ENCODE measurements at regions not wholly inside any gene's neighbourhood (a gene's known extent, or its start where the extent isn't known, plus 50 kb on each side); places are given as distances from the start of the nearest gene placed in this dataset.

- H3K36me3 ChIP-seq (ENCODE audit: insufficient read depth, low read length) = no peaks in the 10 kb centered on the region
- H3K9ac ChIP-seq (ENCODE audit: low read depth, low read length) = no peak overlapping the region
- no peaks in the 10 kb centered on the region for H3K4me1 ChIP-seq (ENCODE audit: insufficient read depth, low read length)
- no peaks in the 10 kb centered on the region for H3K9me3 ChIP-seq (ENCODE audit: control insufficient read depth, insufficient read depth, low read length)
These were observed 166.7 kb upstream of the KCNIP4 start for GRCh38 chr4:22115262-22115661.

- Histone ChIP-seq H3K9ac (ENCODE audit: low read depth, low read length) (no peak overlapping the region), H3K36me3 (ENCODE audit: insufficient read depth, low read length) (no peaks in the 10 kb centered on the region), H3K4me1 (ENCODE audit: insufficient read depth, low read length) (no peaks in the 10 kb centered on the region), H3K9me3 (ENCODE audit: control insufficient read depth, insufficient read depth, low read length) (no peaks in the 10 kb centered on the region)
These were observed 155.2 kb upstream of the KCNIP4 start for GRCh38 chr4:22103768-22104167.

- no peaks in the 10 kb centered on the region for H3K36me3 ChIP-seq (ENCODE audit: insufficient read depth, low read length)
These were observed 151.3 kb upstream of the KCNIP4 start for GRCh38 chr4:22099896-22100295.

GRCh38 chr4:22097596-22097995, 149.0 kb upstream of the KCNIP4 start:
- Histone ChIP-seq H3K36me3 (ENCODE audit: insufficient read depth, low read length) (no peaks in the 10 kb centered on the region), H3K4me1 (ENCODE audit: insufficient read depth, low read length) (no peaks in the 10 kb centered on the region), H3K9ac (ENCODE audit: low read depth, low read length) (no peak overlapping the region), H3K9me3 (ENCODE audit: control insufficient read depth, insufficient read depth, low read length) (no peaks in the 10 kb centered on the region)

More at GRCh38 chr4:22099896-22100295, 151.3 kb upstream of the KCNIP4 start:
- Histone ChIP-seq H3K9me3 (ENCODE audit: control insufficient read depth, insufficient read depth, low read length) (no peaks in the 10 kb centered on the region), H3K4me1 (ENCODE audit: insufficient read depth, low read length) (no peaks in the 10 kb centered on the region), H3K9ac (ENCODE audit: low read depth, low read length) (no peak overlapping the region)

GRCh38 chr4:22094217-22094616, 145.6 kb upstream of the KCNIP4 start:
- H3K9ac ChIP-seq (ENCODE audit: low read depth, low read length) = no peak overlapping the region
- H3K4me1 ChIP-seq (ENCODE audit: insufficient read depth, low read length) = 0 out of 2 replicates have a peak, but pooled peaks cover 7% of the 10 kb centered on the region

GRCh38 chr4:22093126-22093525, 144.6 kb upstream of the KCNIP4 start:
- no peak overlapping the region for H3K9ac ChIP-seq (ENCODE audit: low read depth, low read length)
- no peaks in the 10 kb centered on the region for H3K9me3 ChIP-seq (ENCODE audit: control insufficient read depth, insufficient read depth, low read length)
- H3K36me3 ChIP-seq (ENCODE audit: insufficient read depth, low read length) = no peaks in the 10 kb centered on the region
- H3K4me1 ChIP-seq (ENCODE audit: insufficient read depth, low read length) = 0 out of 2 replicates have a peak, but pooled peaks cover 7% of the 10 kb centered on the region

More at GRCh38 chr4:22094217-22094616, 145.6 kb upstream of the KCNIP4 start:
- Histone ChIP-seq H3K9me3 (ENCODE audit: control insufficient read depth, insufficient read depth, low read length) (no peaks in the 10 kb centered on the region), H3K36me3 (ENCODE audit: insufficient read depth, low read length) (no peaks in the 10 kb centered on the region)

- 0 out of 2 replicates have a peak, but pooled peaks cover 7% of the 10 kb centered on the region for H3K4me1 ChIP-seq (ENCODE audit: insufficient read depth, low read length)
- H3K36me3 ChIP-seq (ENCODE audit: insufficient read depth, low read length) = no peaks in the 10 kb centered on the region
- 0 out of 2 replicates have a peak, but pooled peaks cover 4% of the 10 kb centered on the region for H3K9me3 ChIP-seq (ENCODE audit: control insufficient read depth, insufficient read depth, low read length)
- no peak overlapping the region for H3K9ac ChIP-seq (ENCODE audit: low read depth, low read length)
These were observed 143.3 kb upstream of the KCNIP4 start for GRCh38 chr4:22091906-22092305.

GRCh38 chr4:22091352-22091717, 142.8 kb upstream of the KCNIP4 start:
- 0 out of 2 replicates have a peak, but pooled peaks cover 4% of the 10 kb centered on the region for H3K9me3 ChIP-seq (ENCODE audit: control insufficient read depth, insufficient read depth, low read length)
- H3K36me3 ChIP-seq (ENCODE audit: insufficient read depth, low read length) = no peaks in the 10 kb centered on the region
- H3K4me1 ChIP-seq (ENCODE audit: insufficient read depth, low read length) = 0 out of 2 replicates have a peak, but pooled peaks cover 7% of the 10 kb centered on the region
- H3K9ac ChIP-seq (ENCODE audit: low read depth, low read length) = no peak overlapping the region

GRCh38 chr4:22090661-22091351, 142.2 kb upstream of the KCNIP4 start:
- 0 out of 2 replicates have a peak, but pooled peaks cover 4% of the 10 kb centered on the region for H3K9me3 ChIP-seq (ENCODE audit: control insufficient read depth, insufficient read depth, low read length)
- 0 out of 2 replicates have a peak, but pooled peaks cover 7% of the 10 kb centered on the region for H3K4me1 ChIP-seq (ENCODE audit: insufficient read depth, low read length)
- H3K9ac ChIP-seq (ENCODE audit: low read depth, low read length) = no peak overlapping the region
- H3K36me3 ChIP-seq (ENCODE audit: insufficient read depth, low read length) = no peaks in the 10 kb centered on the region

- no peaks in the 10 kb centered on the region for H3K4me1 ChIP-seq (ENCODE audit: insufficient read depth, low read length)
- H3K9me3 ChIP-seq (ENCODE audit: control insufficient read depth, insufficient read depth, low read length) = peaks cover 4% of the 10 kb centered on the region; the same call in 1 of the 2 replicates
- H3K36me3 ChIP-seq (ENCODE audit: insufficient read depth, low read length) = no peaks in the 10 kb centered on the region
- no peak overlapping the region for H3K9ac ChIP-seq (ENCODE audit: low read depth, low read length)
These were observed 129.0 kb upstream of the KCNIP4 start for GRCh38 chr4:22077571-22077970.

- H3K9ac ChIP-seq (ENCODE audit: low read depth, low read length) = no peak overlapping the region
- H3K9me3 ChIP-seq (ENCODE audit: control insufficient read depth, insufficient read depth, low read length) = peaks cover 4% of the 10 kb centered on the region; the same call in 1 of the 2 replicates
- H3K36me3 ChIP-seq (ENCODE audit: insufficient read depth, low read length) = no peaks in the 10 kb centered on the region
- no peaks in the 10 kb centered on the region for H3K4me1 ChIP-seq (ENCODE audit: insufficient read depth, low read length)
These were observed 124.2 kb upstream of the KCNIP4 start for GRCh38 chr4:22072726-22073125.

GRCh38 chr4:22072240-22072639, 123.7 kb upstream of the KCNIP4 start:
- Histone ChIP-seq H3K9me3 (ENCODE audit: control insufficient read depth, insufficient read depth, low read length) (peaks cover 4% of the 10 kb centered on the region; the same call in 1 of the 2 replicates), H3K4me1 (ENCODE audit: insufficient read depth, low read length) (no peaks in the 10 kb centered on the region), H3K9ac (ENCODE audit: low read depth, low read length) (no peak overlapping the region), H3K36me3 (ENCODE audit: insufficient read depth, low read length) (no peaks in the 10 kb centered on the region)

- Histone ChIP-seq H3K9ac (ENCODE audit: low read depth, low read length) (no peak overlapping the region), H3K9me3 (ENCODE audit: control insufficient read depth, insufficient read depth, low read length) (peaks cover 4% of the 10 kb centered on the region; the same call in 1 of the 2 replicates), H3K36me3 (ENCODE audit: insufficient read depth, low read length) (no peaks in the 10 kb centered on the region), H3K4me1 (ENCODE audit: insufficient read depth, low read length) (no peaks in the 10 kb centered on the region)
These were observed 123.2 kb upstream of the KCNIP4 start for GRCh38 chr4:22071749-22072148.

GRCh38 chr4:22070256-22070655, 121.7 kb upstream of the KCNIP4 start:
- H3K9ac ChIP-seq (ENCODE audit: low read depth, low read length) = no peak overlapping the region
- H3K9me3 ChIP-seq (ENCODE audit: control insufficient read depth, insufficient read depth, low read length) = peaks cover 4% of the 10 kb centered on the region; the same call in 1 of the 2 replicates
- H3K36me3 ChIP-seq (ENCODE audit: insufficient read depth, low read length) = no peaks in the 10 kb centered on the region
- no peaks in the 10 kb centered on the region for H3K4me1 ChIP-seq (ENCODE audit: insufficient read depth, low read length)

GRCh38 chr4:22063613-22064012, 115.0 kb upstream of the KCNIP4 start:
- H3K9me3 ChIP-seq (ENCODE audit: control insufficient read depth, insufficient read depth, low read length) = no peaks in the 10 kb centered on the region
- no peaks in the 10 kb centered on the region for H3K4me1 ChIP-seq (ENCODE audit: insufficient read depth, low read length)
- no peak overlapping the region for H3K9ac ChIP-seq (ENCODE audit: low read depth, low read length)
- H3K36me3 ChIP-seq (ENCODE audit: insufficient read depth, low read length) = no peaks in the 10 kb centered on the region

Data from ES-I3 (cell line).